GM06990 (cell line): ENCODE measurements at regions not wholly inside any gene's neighbourhood (a gene's known extent, or its start where the extent isn't known, plus 50 kb on each side); places are given as distances from the start of the nearest gene placed in this dataset.
"Not testable (repeated sequence)": the region's sequence is repeated elsewhere in the genome, so short reads cannot be mapped to it uniquely, and the experiment has no call there.

Experiments used
- DNase-seq: peaks from one replicate; pipeline ENCODE4 v3.0.0-alpha.2; 2011; ENCODE audit not compliant: insufficient read length; ENCODE audit errors: extremely low read depth
- H3K27me3 ChIP-seq: replicated peaks from 2 replicates; pipeline ENCODE4 v1.6.0; 2011; ENCODE audit warnings: low read length; ENCODE audit not compliant: control insufficient read depth, insufficient read depth
- H3K36me3 ChIP-seq: 2 replicates; pipeline ENCODE4 v1.5.1; 2011; ENCODE audit warnings: low read length; ENCODE audit not compliant: control insufficient read depth, insufficient read depth
- H3K4me3 ChIP-seq: replicated peaks from 2 replicates; pipeline ENCODE4 v1.5.1; 2011; ENCODE audit warnings: low read depth, mild to moderate bottlenecking, control low read depth, low read length
- CTCF ChIP-seq: IDR thresholded peaks from 2 replicates; pipeline ENCODE4 v1.5.1; 2011; ENCODE audit warnings: low read length, control low read depth, mild to moderate bottlenecking, inconsistent platforms; ENCODE audit not compliant: insufficient read depth, poor library complexity, severe bottlenecking

DNA sequence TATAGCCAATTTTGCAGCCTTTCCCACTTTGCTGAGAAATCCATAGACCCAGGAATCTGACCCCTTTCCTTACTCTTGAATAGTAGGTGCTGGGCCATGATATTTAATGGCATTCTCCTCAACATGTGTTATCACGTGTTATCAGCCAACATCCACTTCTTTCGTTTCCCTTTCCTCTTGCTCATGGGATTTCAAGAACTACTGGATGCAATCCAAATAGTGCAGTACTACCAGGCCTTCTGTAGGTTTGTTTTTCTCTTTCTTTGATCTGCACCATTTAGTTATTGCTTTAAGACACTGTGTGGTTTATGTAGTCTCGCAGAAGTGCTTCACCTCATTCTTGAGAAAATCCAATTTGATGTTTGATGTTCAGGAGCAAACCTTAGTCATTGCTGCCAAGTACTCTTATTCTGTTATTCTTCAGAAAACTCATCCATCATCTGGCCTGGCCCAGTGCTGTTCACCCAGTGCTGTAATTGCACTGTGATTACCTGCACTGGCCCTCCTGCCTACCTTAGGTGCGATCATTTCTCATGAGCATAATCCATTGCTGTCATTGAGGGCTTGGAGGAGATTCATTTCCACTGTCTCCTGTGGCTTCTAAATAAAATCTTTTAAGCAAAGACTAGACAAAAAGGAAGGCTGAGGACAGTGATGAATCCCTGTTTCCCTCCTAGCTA, 315.3 kb downstream of the BMPER start:
- H3K4me3 ChIP-seq: no peak overlapping the region
- no peak for TF ChIP-seq CTCF
- no peaks in the 10 kb centered on the region for H3K36me3 ChIP-seq
- DNase-seq: no peak
- no peaks in the 10 kb centered on the region for H3K27me3 ChIP-seq

DNA sequence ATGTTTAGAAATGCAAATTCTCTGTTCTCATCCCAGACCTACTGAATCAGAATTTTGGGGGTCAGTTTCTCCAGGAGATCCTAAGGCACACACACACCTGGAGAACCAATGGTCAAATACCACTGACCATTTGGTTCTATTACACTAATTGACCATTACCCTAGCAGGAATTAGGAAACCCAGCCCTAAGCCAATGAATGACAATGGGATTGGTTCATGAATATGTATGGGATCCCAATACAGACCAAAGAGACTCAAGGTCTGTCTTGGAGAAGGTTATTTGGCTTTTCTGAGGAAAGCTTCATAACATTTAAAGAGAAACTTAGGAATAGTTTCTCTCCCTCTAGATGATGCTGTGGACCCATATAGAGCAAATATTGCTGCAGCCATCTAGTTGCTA, 317.0 kb downstream of the BMPER start:
- Histone ChIP-seq H3K36me3 (no peaks in the 10 kb centered on the region), H3K27me3 (no peaks in the 10 kb centered on the region), H3K4me3 (no peak overlapping the region)
- DNase-seq: no peak
- no peak for TF ChIP-seq CTCF

DNA sequence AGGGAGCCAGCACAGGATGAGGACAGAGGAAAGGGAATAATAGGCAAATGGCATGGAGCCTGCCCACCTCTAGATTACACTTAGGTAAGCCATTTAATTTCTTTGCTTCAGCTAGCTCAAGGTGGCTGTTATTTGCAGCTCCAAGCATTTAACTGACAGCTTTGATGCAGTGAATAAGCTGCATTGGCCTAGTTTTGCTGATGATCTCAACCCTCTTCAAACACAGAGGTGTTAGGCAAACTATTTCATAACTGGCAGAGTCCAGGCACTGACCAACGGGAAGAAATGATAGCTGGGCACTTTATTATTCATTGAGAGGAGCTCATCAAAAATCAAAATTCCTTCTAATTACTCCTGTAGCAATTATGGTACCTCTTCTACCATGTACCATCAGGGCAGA, 317.4 kb downstream of the BMPER start:
- DNase-seq: no peak
- H3K4me3 ChIP-seq: no peak overlapping the region
- H3K36me3 ChIP-seq: no peaks in the 10 kb centered on the region
- no peak for TF ChIP-seq CTCF
- no peaks in the 10 kb centered on the region for H3K27me3 ChIP-seq

DNA sequence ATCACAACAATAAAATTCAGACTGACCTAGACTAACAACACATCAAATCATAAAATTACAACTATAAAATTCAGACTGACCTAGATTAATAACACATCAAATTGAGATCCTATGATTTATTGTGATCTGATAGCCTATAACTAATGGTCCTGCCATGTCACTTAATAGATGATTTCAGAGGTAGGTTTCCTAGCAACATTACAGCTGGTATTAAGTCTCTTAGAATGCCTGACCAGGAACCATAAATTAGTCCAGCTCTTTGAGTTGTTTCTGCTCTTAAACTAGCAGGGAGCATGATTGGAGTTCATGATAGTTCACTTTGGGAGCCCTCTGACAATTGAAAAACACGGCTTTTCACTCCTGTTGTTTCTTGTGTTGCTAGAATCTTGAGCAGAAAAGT, 318.9 kb downstream of the BMPER start:
- Histone ChIP-seq H3K4me3 (no peak overlapping the region), H3K36me3 (no peaks in the 10 kb centered on the region), H3K27me3 (no peaks in the 10 kb centered on the region)
- no peak for TF ChIP-seq CTCF
- DNase-seq: no peak

DNA sequence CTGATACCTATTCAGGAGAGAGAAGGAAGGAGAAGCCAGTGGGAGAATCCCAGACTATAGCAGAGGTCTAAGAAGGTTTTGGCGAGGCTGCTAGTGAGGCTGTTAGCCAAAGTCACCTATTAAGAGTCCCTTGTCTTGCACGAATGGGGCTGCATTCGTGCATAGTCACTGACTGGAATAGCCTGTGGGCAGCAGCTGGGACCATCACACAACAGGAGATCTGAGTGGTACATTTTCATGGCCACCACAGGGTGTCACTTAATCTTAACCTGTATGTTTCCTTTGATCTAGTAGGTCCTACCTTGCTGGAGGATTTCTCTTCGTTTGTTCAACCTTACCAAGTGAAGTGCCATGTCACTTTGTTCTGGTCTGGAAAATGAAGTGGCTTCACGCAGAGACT, 319.9 kb downstream of the BMPER start:
- no peak overlapping the region for H3K4me3 ChIP-seq
- no peak for TF ChIP-seq CTCF
- no peak for DNase-seq

GRCh38 chr7:34227525-34227924, 322.2 kb downstream of the BMPER start:
- TF ChIP-seq CTCF: no peak
- no peaks in the 10 kb centered on the region for H3K36me3 ChIP-seq
- H3K4me3 ChIP-seq: no peak overlapping the region
- DNase-seq: no peak
- no peaks in the 10 kb centered on the region for H3K27me3 ChIP-seq

More for the DNA sequence above, 319.9 kb downstream of the BMPER start:
- no peaks in the 10 kb centered on the region for H3K27me3 ChIP-seq
- H3K36me3 ChIP-seq: no peaks in the 10 kb centered on the region

DNA sequence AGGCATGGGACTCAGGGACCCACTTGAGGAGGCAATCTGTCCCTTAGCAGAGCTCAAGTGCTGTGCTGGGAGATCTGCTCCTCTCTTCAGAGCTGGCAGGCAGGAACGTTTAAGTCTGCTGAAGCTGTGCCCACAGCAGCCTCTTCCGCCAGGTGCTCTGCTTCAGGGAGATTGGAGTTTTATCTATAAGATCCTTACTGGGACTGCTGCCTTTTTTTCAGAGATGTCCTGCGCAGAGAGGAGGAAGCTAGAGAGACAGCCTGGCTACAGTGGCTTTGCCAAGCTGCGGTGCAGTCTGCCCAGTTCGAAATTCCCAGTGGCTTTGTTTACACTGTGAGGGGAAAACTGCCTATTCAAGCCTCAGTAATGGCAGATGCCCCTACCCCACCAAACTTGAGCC, 329.8 kb downstream of the BMPER start:
- DNase-seq, H3K27me3 ChIP-seq, H3K4me3 ChIP-seq, H3K36me3 ChIP-seq: not testable (repeated sequence)
